Kidney epithelial cell (primary cell): ENCODE measurements at regions not wholly inside any gene's neighbourhood (a gene's known extent, or its start where the extent isn't known, plus 50 kb on each side); places are given as distances from the start of the nearest gene placed in this dataset.

Experiments
- DNase-seq: peaks from one replicate; pipeline ENCODE4 v3.0.0-alpha.2; 2010; ENCODE audit warnings: low read depth
- H3K27me3 ChIP-seq: 2 replicates; pipeline ENCODE4 v1.6.0; 2011; ENCODE audit warnings: low read length; ENCODE audit not compliant: control insufficient read depth, insufficient read depth
- H3K36me3 ChIP-seq: 2 replicates; pipeline ENCODE4 v1.5.1; 2011; ENCODE audit warnings: low read length; ENCODE audit not compliant: control insufficient read depth, insufficient read depth
- H3K4me3 ChIP-seq: 2 replicates; pipeline ENCODE4 v1.5.1; 2011; ENCODE audit warnings: low read depth, mild to moderate bottlenecking, control low read depth, low read length
- CTCF ChIP-seq: IDR thresholded peaks from 2 replicates; pipeline ENCODE4 v1.5.1; 2011; ENCODE audit warnings: mild to moderate bottlenecking, moderate library complexity, low read length, control low read depth, inconsistent platforms; ENCODE audit not compliant: insufficient read depth, poor library complexity, severe bottlenecking

GRCh38 chr15:59917504-59918157 lies 86.5 kb upstream of the FOXB1 start:
- peak; percentile 69 for TF ChIP-seq CTCF
- no peak for DNase-seq
- Histone ChIP-seq H3K36me3 (no peaks in the 10 kb centered on the region), H3K4me3 (no peak overlapping the region), H3K27me3 (no peaks in the 10 kb centered on the region)

- Histone ChIP-seq H3K36me3 (no peaks in the 10 kb centered on the region), H3K4me3 (no peak overlapping the region), H3K27me3 (peaks cover 3% of the 10 kb centered on the region)
- no peak for DNase-seq
- no peak for TF ChIP-seq CTCF
These were observed 98.1 kb upstream of the FOXB1 start for GRCh38 chr15:59906046-59906445.

GRCh38 chr15:59905176-59905575 lies 98.9 kb upstream of the FOXB1 start:
- H3K4me3 ChIP-seq, result no peak overlapping the region
- TF ChIP-seq CTCF, result no peak
- no peak for DNase-seq
- no peaks in the 10 kb centered on the region for H3K36me3 ChIP-seq
- H3K27me3 ChIP-seq, result peaks cover 3% of the 10 kb centered on the region

GRCh38 chr15:59904450-59905135 lies 99.5 kb upstream of the FOXB1 start:
- Histone ChIP-seq H3K27me3 (peaks cover 3% of the 10 kb centered on the region), H3K36me3 (no peaks in the 10 kb centered on the region), H3K4me3 (no peak overlapping the region)
- no peak for TF ChIP-seq CTCF
- no peak for DNase-seq

GRCh38 chr15:59896663-59897074 lies 107.4 kb upstream of the FOXB1 start:
- H3K4me3 ChIP-seq, result no peak overlapping the region
- H3K36me3 ChIP-seq, result no peaks in the 10 kb centered on the region
- H3K27me3 ChIP-seq, result no peaks in the 10 kb centered on the region
- no peak for DNase-seq
- no peak for TF ChIP-seq CTCF
